HepG2 (cell line): ENCODE measurements at regions not wholly inside any gene's neighbourhood (a gene's known extent, or its start where the extent isn't known, plus 50 kb on each side); places are given as distances from the start of the nearest gene placed in this dataset.

Source experiments
- ATAC-seq: fragments of 200-7000 bp; cut with Tn5 transposase; 3 replicates; pipeline ENCODE4 v1.9.1; 2020; ENCODE audit warnings: mild to moderate bottlenecking, moderate library complexity
- BruUV-seq: library from RNA; stranded (reverse); fragments of 400-500 nt; replicated peaks from 2 replicates; lab custom pipeline; 2021; lab: Mats Ljungman, UMichigan
- CTCF ChIA-PET: fragments of 300-600 bp; formaldehyde crosslinking; extraction: SDS; loops from one replicate; lab custom pipeline; 2021; ENCODE audit warnings: low total read pairs, inconsistent platforms, low intra/inter-chr PET ratio; lab: Yijun Ruan, JAX
- POLR2A ChIA-PET: fragments of 350-600 bp; sonication (Branson Sonifier 250); formaldehyde crosslinking; loops from one replicate; lab custom pipeline; 2020; ENCODE audit warnings: antibody characterized with exemption, inconsistent platforms; lab: Yijun Ruan, JAX
- DNase-seq: peaks from one replicate; pipeline ENCODE4 v3.0.0-alpha.2; 2015; ENCODE audit warnings: low spot score
- FAIRE-seq: peaks from 3 replicates; lab custom pipeline; 2011; peaks lifted over from hg19 to GRCh38; lab: Jason Lieb, UNC
- H2AFZ ChIP-seq: one replicate; pipeline ENCODE4 v1.6.1; 2011; ENCODE audit warnings: low read length, inconsistent platforms
- H3K27ac ChIP-seq: fragments of 300-600 bp; 3 replicates; pipeline ENCODE4 v1.8.0; 2011; ENCODE audit warnings: mixed run types, mild to moderate bottlenecking, mixed read lengths, low read length, inconsistent platforms; ENCODE audit not compliant: insufficient read depth; ENCODE audit errors: extremely low read length
- H3K27me3 ChIP-seq, 2 experiments: fragments of 200-600 bp in 1 of 2; 2 replicates in 1 of 2; 3 replicates in 1 of 2; pipeline versions ENCODE4 v1.6.0 to v1.8.0; 2011; ENCODE audit warnings: low read length in 2 of 2, mild to moderate bottlenecking in 2 of 2, moderate library complexity in 2 of 2, inconsistent platforms in 1 of 2; ENCODE audit not compliant: insufficient read depth in 2 of 2, control insufficient read depth in 1 of 2
- H3K36me3 ChIP-seq, 2 experiments: fragments of 200-600 bp in 1 of 2; replicated peaks in 1 of 2; 2 replicates in 1 of 2; 3 replicates in 1 of 2; pipeline versions ENCODE4 v1.5.1 to v1.8.0; 2011; ENCODE audit warnings: low read length in 2 of 2, inconsistent platforms in 1 of 2; ENCODE audit not compliant: insufficient read depth in 2 of 2, control insufficient read depth in 1 of 2
- H3K4me1 ChIP-seq: 2 replicates; pipeline ENCODE4 v1.5.1; 2012; ENCODE audit warnings: low read length, inconsistent platforms; ENCODE audit not compliant: insufficient read depth
- H3K4me2 ChIP-seq: 2 replicates; pipeline ENCODE4 v1.6.0; 2011; ENCODE audit warnings: low read depth, low read length, inconsistent platforms
- H3K4me3 ChIP-seq, 3 experiments: fragments of 200-600 bp in 1 of 3; sonication (generic), shearing (Covaris generic) in 1 of 3; replicated peaks in 1 of 3; 2 replicates each; pipeline ENCODE4 v1.5.1; 2011 to 2016; ENCODE audit warnings: low read length in 3 of 3, inconsistent platforms in 2 of 3, low read depth in 2 of 3, mild to moderate bottlenecking in 2 of 3, control low read depth in 1 of 3, mixed read lengths in 1 of 3; ENCODE audit not compliant: insufficient read depth in 1 of 3
- H3K79me2 ChIP-seq: one replicate; pipeline ENCODE4 v1.6.1; 2011; ENCODE audit warnings: low read length, inconsistent platforms; ENCODE audit not compliant: insufficient read depth
- H3K9ac ChIP-seq: 2 replicates; pipeline ENCODE4 v1.6.0; 2011; ENCODE audit warnings: mild to moderate bottlenecking, low read depth, low read length, inconsistent platforms; ENCODE audit not compliant: insufficient read depth
- H3K9me3 ChIP-seq: 2 replicates; pipeline ENCODE4 v1.5.1; 2012; ENCODE audit warnings: mild to moderate bottlenecking, low read length
- H4K20me1 ChIP-seq: 2 replicates; pipeline ENCODE4 v1.6.0; 2011; ENCODE audit warnings: inconsistent platforms, mild to moderate bottlenecking, low read length, moderate library complexity; ENCODE audit not compliant: insufficient read depth
- ARID2 ChIP-seq: sonication (generic); formaldehyde crosslinking; IDR thresholded peaks from 2 replicates; pipeline ENCODE4 v1.8.1; 2022; ENCODE audit warnings: mild to moderate bottlenecking, missing genetic modification reagents, borderline replicate concordance
- CENPT ChIP-seq: sonication (generic); formaldehyde crosslinking; IDR thresholded peaks from 2 replicates; pipeline ENCODE4 v1.8.0; 2022; ENCODE audit warnings: low read depth, mild to moderate bottlenecking, moderate library complexity, missing genetic modification reagents
- ETV5 ChIP-seq: IDR thresholded peaks from 2 replicates; pipeline ENCODE4 v1.6.1; 2018; ENCODE audit warnings: missing biosample characterization, missing genetic modification reagents, inconsistent platforms, borderline replicate concordance
- FOXJ3 ChIP-seq: sonication (generic); formaldehyde crosslinking; IDR thresholded peaks from 2 replicates; pipeline ENCODE4 v1.4.0; 2020; ENCODE audit warnings: missing genetic modification reagents, mild to moderate bottlenecking, borderline replicate concordance
- JARID2 ChIP-seq: sonication (generic); formaldehyde crosslinking; IDR thresholded peaks from 2 replicates; pipeline ENCODE4 v1.8.1; 2023; ENCODE audit warnings: missing genetic modification reagents, inconsistent platforms; ENCODE audit not compliant: insufficient replicate concordance
- MLXIP ChIP-seq: sonication (generic); formaldehyde crosslinking; IDR thresholded peaks from 2 replicates; pipeline ENCODE4 v1.9.0; 2021; ENCODE audit warnings: missing genetic modification reagents, borderline replicate concordance
- MTF1 ChIP-seq: sonication (generic); formaldehyde crosslinking; IDR thresholded peaks from 2 replicates; pipeline ENCODE4 v1.5.0; 2020; ENCODE audit warnings: missing genetic modification reagents
- POLR2AphosphoS2 ChIP-seq: IDR thresholded peaks from 2 replicates; pipeline ENCODE4 v1.6.1; 2011; ENCODE audit warnings: low read depth, low read length, improper control_type of control experiment
- SATB2 ChIP-seq: sonication (generic); formaldehyde crosslinking; IDR thresholded peaks from 2 replicates; pipeline ENCODE4 v1.5.0; 2020; ENCODE audit warnings: missing genetic modification reagents
- SMARCC2 ChIP-seq: fragments of 450-650 bp; IDR thresholded peaks from 2 replicates; pipeline ENCODE4 v1.6.1; 2017; ENCODE audit warnings: antibody characterized with exemption, mild to moderate bottlenecking
- ZHX1 ChIP-seq: sonication (generic); formaldehyde crosslinking; IDR thresholded peaks from 2 replicates; pipeline ENCODE4 v1.8.1; 2022; ENCODE audit warnings: low read depth, mild to moderate bottlenecking, missing genetic modification reagents
- ZKSCAN8 ChIP-seq: IDR thresholded peaks from 2 replicates; pipeline ENCODE4 v1.6.1; 2016; ENCODE audit warnings: borderline replicate concordance, missing genetic modification reagents, missing compliant biosample characterization
- ZNF121 ChIP-seq: sonication (generic); formaldehyde crosslinking; IDR thresholded peaks from 2 replicates; pipeline ENCODE4 v1.5.0; 2020; ENCODE audit warnings: mild to moderate bottlenecking, missing genetic modification reagents
- ZNF343 ChIP-seq: sonication (generic); formaldehyde crosslinking; IDR thresholded peaks from 2 replicates; pipeline ENCODE4 v1.4.0; 2020; ENCODE audit warnings: mild to moderate bottlenecking, missing genetic modification reagents
- ZNF432 ChIP-seq: sonication (generic); formaldehyde crosslinking; IDR thresholded peaks from 2 replicates; pipeline ENCODE4 v1.5.0; 2020; ENCODE audit warnings: missing genetic modification reagents, mild to moderate bottlenecking, borderline replicate concordance
- ZNF740 ChIP-seq: sonication (generic); formaldehyde crosslinking; IDR thresholded peaks from 2 replicates; pipeline ENCODE4 v1.4.0; 2020; ENCODE audit warnings: missing genetic modification reagents
- ZNF879 ChIP-seq: sonication (generic); formaldehyde crosslinking; IDR thresholded peaks from 2 replicates; pipeline ENCODE4 v1.8.1; 2023; ENCODE audit warnings: missing genetic modification reagents
- WGBS: methylation state at CpG from one replicate; pipeline ENCODE4 v1.1.6; 2017; ENCODE audit warnings: low lambda C conversion rate; 5-methylcytosine and 5-hydroxymethylcytosine counted together
- in situ Hi-C: cut with HindIII; loops from 2 replicates; pipeline ENCODE4 v1.10.0; 2017; ENCODE audit warnings: low pct_unique_long_range_greater_than_20kb; ENCODE audit not compliant: extremely low pct_ligation_motif_present
- intact Hi-C: fragments of 100-400 bp; cut with micrococcal nuclease; formaldehyde crosslinking; loops from one replicate; pipeline ENCODE4 v1.10.0; 2022; ENCODE audit not compliant: unreplicated experiment

- H4K20me1 ChIP-seq, result no peaks in the 10 kb centered on the region
- intact Hi-C loops (no loop called here), in situ Hi-C loops (no loop called here)
- H3K79me2 ChIP-seq, result no peaks in the 10 kb centered on the region
- H3K27ac ChIP-seq, result no peak overlapping the region
- BruUV-seq, result no TSS peak
- H3K9me3 ChIP-seq, result peaks cover 44% of the 10 kb centered on the region
- DNase-seq (no peak), FAIRE-seq (no peak), ATAC-seq (no peak)
- POLR2A ChIA-PET, result no interaction called here
- H3K4me3 ChIP-seq, result no peak overlapping the region
- WGBS, result 1% methylated on average over 3 of the region's 3 CpGs
- H3K27me3 ChIP-seq, result no peaks in the 10 kb centered on the region
- TF ChIP-seq ZNF740 (no peak), ETV5 (CRISPR knock-in tag) (no peak), ZNF343 (CRISPR knock-in tag) (no peak), ZNF879 (CRISPR knock-in tag) (no peak), ZNF432 (CRISPR knock-in tag) (no peak), JARID2 (CRISPR knock-in tag) (no peak), CENPT (CRISPR knock-in tag) (no peak), ZKSCAN8 (CRISPR knock-in tag) (no peak), ARID2 (CRISPR knock-in tag) (no peak), ZHX1 (CRISPR knock-in tag) (no peak), FOXJ3 (CRISPR knock-in tag) (no peak), MTF1 (CRISPR knock-in tag) (no peak), SMARCC2 (no peak), SATB2 (CRISPR knock-in tag) (no peak), ZNF121 (CRISPR knock-in tag) (no peak), MLXIP (CRISPR knock-in tag) (no peak), POLR2AphosphoS2 (no peak)
- H3K4me2 ChIP-seq, result no peak overlapping the region
- H3K9ac ChIP-seq, result no peak overlapping the region
- H3K36me3 ChIP-seq, result no peaks in the 10 kb centered on the region
- CTCF ChIA-PET, result no interaction called here
- no peaks in the 10 kb centered on the region for H3K4me1 ChIP-seq
- H2AFZ ChIP-seq, result no peak overlapping the region
Measured at GRCh38 chr7:22647451-22648257, 79.3 kb upstream of the IL6 start.
